Stimulated activated CD4-positive, alpha-beta T cell treated with anti-CD3 and anti-CD28 coated beads, Interleukin-2, amount 100 ng/mL, for 48 hours (primary cell): ENCODE measurements at regions not wholly inside any gene's neighbourhood (a gene's known extent, or its start where the extent isn't known, plus 50 kb on each side); places are given as distances from the start of the nearest gene placed in this dataset.

Experiments used
- DNase-seq, 2 donors: peaks; one replicate each; pipeline ENCODE4 v3.0.0-alpha.2; 2020

DNA sequence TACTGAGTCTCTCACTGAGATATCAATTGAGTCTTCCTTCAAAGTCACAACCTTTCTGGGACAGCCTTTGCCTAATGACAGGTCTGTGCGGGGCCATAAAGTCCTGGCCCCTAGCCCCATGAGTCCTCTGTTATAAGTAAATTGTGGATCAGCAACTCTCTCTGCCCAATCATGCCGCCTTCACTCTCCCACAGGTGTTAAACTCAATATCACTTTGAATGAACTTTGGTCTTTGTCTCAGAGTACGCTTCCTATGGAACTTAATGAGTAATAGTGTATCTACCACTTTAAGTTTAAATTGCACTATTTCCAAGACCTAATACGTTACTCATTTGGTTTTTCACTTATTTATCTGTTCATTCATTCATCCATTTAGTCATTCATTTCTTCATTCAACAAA is 826.4 kb downstream of the TUSC7 start:
- DNase-seq, result no peak

DNA sequence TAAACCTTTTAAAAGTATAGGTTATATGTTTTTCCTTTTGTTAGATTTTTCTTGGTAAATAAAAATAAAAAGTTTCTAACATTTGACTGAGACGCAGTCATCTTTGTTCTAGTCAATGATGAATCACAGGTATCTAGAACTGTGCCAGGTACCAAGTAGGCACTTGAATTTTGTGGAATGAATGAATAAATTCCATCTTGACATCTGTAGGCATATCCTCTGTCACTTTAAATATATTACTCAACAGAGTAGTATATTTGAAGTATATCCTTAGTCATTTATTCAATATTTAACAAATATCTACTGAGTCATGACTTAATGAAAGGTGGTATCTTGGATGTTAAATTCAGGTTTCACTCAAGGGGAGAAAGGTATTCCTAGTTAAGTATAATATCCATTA is 828.4 kb downstream of the TUSC7 start:
- no peak for DNase-seq

DNA sequence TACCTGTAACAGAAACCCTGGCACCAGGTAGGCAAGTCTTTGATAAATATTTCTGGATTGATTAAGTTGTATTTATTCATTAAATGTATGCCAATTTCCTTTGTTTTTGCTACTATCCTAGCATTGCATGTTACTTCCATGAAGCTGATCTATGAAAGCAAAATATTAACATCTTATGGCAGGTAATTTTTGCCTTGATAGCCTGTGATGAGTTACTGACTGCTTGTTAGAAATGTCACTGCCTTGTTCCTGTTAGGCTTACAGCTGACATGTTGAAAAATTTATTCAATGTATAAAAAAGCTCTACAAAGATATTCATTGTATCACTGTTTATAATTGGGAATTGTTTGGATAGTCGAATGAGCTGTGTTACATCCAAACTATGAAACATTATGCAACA is 830.1 kb downstream of the TUSC7 start:
- no peak for DNase-seq

DNA sequence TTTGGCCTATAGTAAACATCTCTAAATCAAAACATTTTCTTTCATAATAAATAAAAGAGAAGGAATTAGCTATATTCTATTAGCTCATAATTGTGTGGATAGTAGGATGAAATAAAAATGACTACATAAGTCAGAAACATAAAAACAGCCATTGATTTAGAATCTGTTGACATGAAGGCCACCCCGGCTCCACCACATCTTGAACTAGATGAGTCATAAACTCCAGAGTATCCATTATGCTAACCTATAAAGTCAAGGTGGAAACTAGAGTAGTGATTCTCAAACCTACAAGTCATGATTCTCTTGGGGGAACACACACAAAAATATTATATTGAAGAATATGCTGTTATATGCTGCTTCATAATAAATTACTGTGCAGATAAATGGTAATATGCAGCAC is 831.0 kb downstream of the TUSC7 start:
- DNase-seq, result no peak

DNA sequence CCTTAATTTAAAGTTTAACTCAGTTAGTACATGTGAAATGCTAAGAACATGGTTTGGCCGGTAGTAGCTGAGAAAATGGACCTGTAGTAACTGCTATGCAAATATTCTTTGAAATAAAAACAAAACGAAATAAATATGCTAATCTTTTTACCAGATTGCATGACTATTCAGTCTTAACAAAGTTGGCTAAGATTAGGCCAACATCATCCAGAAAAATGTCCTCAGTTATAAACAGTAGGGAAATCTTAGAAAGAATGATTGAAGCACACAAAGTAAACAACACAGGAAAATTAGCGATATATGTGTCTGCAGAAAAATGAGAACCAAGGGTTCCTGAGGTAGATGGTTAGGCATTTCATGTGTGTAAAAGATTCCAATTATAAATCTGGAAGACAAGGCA is 832.1 kb downstream of the TUSC7 start:
- no peak for DNase-seq

DNA sequence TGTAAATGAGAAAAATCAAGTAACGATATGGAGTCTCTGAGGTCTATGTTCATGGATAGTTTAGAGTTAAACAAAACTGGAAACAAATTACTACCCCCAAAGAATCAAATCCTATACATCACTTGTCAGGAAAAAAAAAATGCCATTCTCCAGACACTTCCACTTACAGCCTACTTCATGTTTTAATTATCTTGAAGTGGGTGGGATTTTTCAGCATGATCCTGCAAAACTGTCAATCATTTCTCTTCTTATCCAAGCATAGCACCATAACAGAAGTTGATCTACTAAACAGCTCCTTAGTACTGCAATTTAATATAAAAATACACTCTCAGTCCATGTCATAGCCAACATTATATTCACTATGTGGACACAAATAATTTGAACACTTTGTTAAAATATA is 833.9 kb downstream of the TUSC7 start:
- DNase-seq, result no peak

DNA sequence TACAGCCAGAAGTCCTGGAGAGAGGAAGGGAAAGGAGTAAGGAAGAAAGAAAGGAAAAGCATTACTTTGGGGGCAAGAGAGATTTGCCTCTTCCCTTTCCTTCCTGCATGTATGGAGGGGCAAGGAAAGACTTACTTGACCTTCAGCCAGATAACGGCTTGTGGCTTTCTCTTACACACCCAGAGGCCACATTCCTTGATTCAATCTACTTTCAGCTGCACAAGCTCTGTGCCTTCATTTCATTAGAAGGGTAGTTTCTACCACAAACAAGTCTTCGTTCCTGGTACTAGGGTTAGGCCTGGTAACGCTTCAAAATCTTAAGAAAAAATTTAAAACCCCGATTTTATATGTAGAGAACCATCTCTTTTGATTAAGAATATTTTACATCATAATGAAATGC is 835.9 kb downstream of the TUSC7 start:
- no peak for DNase-seq

DNA sequence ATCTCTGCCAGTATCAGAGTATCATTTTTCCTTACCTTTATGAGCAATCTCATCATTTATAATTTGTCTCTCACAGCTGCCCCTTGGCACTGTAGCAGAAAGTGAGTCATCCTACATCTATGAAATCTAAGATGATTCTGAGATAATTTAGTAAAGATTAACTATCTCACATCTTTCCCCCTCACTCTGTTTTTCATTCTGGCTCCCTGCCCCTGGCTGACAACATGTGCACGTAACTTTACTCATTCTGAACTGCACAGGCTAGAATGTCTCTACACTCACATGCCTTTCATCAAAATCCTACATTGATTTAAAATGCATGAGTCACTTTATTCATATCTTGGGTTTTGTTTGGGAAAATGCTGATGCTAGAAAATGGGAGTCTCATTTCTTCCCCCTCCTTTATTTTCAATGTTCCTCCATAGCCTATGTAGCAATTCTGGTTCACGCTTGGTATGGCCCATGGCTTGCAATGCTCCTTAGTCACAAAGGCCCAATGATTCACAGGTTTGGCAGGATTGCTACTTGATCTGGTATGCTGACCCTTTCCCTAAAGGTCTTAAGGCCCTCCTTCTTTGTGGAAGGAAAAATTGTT is 838.5 kb downstream of the TUSC7 start:
- DNase-seq, result no peak

DNA sequence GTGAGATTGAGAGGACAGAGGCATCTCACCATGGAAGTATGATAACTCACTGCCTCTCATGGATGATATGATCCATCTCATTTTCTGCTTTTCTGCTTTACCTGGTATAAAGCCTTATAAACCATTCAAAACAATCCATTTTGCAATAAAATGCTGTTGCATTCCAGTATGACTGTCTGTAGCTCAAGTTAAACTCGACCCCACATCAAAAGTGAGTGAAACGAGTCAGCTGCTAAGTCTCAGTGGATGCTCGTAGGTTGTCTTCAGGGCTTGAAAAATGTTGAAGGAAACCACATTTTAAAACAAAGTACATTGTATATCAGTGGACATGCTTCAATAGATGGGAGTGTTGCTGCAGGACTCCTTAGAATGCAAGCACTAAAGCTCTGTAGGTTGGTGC is 839.0 kb downstream of the TUSC7 start:
- DNase-seq, result no peak

- no peak for DNase-seq
These were observed 840.1 kb downstream of the TUSC7 start for GRCh38 chr3:117549716-117550115.

- DNase-seq, result no peak
These were observed 841.2 kb downstream of the TUSC7 start for GRCh38 chr3:117550766-117551165.

- DNase-seq, result no peak
These were observed 843.9 kb downstream of the TUSC7 start for GRCh38 chr3:117553461-117553860.

GRCh38 chr3:117556646-117557407 is 847.2 kb downstream of the TUSC7 start:
- DNase-seq, result no peak

DNA sequence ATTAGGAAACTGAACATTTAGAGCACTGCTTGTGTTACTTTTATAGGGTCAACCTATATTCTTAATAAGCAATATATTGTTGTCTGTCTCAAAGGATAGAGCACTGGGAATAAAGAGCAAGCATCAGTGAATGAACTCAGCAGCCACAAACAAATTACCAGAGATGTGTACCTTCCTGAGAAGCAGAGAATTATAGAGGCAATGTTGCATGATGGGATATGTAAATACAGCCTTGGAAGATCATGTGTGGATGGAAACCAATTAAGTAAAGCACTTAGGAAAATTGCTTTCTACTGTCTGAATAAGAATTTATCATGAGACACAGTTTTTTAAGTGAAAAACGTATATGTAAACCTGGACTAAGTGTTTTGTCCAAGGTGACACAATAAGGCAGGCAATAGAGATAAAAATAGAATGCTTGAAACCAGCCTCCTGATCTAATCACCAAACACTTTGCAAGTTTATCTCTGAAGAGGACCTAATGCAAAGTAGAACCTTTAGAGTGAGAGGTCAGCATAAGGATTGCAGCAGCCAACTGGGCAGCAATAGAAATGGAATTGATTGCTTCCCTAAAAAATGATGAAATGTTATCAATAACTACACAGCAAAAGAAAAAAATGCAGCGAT is 848.0 kb downstream of the TUSC7 start:
- no peak for DNase-seq

DNA sequence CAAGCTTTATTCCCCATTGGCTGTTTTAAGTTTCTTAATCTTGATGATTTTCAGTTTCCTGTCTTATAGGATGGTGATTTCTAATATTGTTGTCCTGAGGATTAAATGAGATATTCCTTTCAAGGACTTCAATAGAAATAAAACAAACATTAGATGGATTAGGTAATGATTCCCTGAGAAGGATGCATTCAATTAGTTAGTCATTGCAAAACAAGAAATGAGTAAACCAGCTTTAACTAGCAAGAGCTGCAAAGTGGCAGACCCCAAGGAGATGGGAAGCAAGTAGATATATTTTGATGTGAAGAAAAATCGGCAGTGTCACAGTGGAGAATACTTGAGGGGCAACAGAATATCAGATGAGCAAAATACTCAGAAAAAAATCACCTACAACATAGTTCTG is 849.1 kb downstream of the TUSC7 start:
- no peak for DNase-seq

DNA sequence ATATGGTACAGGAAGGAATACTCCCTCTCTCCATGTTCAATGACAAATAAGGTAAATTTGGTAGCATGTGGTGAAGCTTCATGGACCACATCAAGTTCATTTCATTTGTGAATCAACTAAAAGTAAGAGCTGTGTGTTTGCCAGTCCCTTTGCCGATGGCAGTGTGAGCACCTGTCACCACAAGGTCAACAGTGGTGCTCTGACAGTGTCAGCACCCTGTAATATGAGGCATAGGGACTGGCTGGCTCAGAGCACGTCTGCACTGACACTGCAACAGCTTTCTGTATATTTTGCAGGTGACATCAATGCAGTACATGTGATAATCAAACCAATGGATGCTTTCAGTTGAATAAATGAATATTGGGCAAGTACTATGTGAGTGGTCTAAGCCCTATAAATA is 852.4 kb downstream of the TUSC7 start:
- DNase-seq, result no peak

- no peak for DNase-seq
These were observed 853.5 kb downstream of the TUSC7 start for GRCh38 chr3:117563063-117563462.

- DNase-seq, result no peak
These were observed 856.2 kb downstream of the TUSC7 start for GRCh38 chr3:117565777-117566176.

DNA sequence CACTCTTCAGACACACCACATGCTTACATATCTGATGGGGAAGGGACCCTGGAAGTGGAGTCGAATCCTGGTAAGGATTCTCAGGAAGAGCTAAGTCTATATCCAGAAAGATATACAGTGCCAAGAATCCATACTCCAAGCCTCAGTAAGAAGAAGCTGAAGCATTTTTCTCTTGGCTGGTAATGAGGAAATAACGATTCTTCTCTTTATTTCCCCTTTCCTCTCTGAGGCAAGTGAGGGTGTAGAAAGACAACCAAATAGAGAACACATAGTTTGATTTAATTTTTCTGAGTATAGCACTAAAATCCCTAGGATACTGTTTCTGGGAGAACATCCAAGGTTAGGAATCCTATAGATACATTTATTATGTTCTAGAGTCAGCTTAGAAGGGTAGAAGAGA is 857.3 kb downstream of the TUSC7 start:
- DNase-seq, result no peak

DNA sequence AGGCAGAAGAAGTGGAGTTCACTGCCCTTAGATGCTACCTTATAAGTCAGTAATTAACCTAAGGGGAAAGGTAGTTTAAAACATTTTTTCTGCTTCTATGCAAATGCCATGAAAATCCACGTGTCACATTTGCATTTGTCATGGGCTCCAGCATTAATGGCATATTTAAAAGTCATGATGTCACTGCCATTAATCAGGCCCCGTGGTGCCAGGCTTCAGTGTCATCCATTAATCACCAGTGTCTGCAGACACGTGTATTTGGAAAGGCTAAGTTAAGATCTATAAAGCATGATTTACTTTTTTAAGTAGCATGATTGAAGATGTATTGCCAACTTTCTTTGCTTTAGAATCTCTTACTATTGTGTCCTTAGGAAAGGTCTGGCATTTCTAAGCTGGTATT is 857.8 kb downstream of the TUSC7 start:
- DNase-seq, result no peak

- no peak for DNase-seq
These were observed 858.3 kb downstream of the TUSC7 start for GRCh38 chr3:117567906-117568305.

DNA sequence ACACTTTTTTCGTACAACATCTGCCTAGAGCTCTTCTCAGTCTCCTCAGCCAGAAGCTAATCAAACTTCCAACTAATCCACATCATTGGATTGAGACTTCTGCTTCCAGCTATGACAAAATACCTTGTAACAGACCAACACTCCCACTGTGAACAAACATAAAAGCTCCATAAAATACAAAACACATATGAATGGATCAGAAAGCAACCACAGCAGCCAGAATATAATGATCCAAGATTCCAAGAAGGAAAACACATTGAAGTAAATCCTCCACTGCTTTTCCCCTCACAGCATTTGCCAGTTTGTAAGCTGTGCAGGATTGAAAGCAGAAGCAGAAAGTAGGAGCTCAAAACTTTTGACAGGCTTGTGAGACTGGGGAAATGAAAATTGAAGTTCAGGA is 863.2 kb downstream of the TUSC7 start:
- no peak for DNase-seq

DNA sequence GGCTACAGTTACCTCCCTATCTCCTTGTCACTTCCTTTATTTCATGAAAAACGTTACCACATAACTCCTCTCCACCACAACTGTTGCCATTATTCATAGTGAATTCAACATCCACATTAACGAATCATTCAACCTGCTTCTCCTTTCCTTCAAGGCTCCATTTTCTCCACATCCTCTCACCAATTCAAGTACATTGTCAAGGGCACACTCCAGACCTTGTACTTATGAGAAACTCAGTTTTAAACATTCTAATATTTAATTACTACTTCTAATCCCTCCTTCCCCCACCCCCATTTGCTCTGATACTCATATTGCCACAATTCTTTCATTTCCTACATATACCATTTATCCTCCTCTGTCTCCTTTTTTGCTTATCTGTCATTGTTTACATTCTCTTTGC is 871.2 kb downstream of the TUSC7 start:
- no peak for DNase-seq

GRCh38 chr3:117586161-117586560 is 876.6 kb downstream of the TUSC7 start:
- DNase-seq, result no peak

GRCh38 chr3:117587416-117587815 is 877.8 kb downstream of the TUSC7 start:
- no peak for DNase-seq
